Hepatocyte (in vitro differentiated cells): ENCODE measurements at regions not wholly inside any gene's neighbourhood (a gene's known extent, or its start where the extent isn't known, plus 50 kb on each side); places are given as distances from the start of the nearest gene placed in this dataset.
"Not testable (repeated sequence)": the region's sequence is repeated elsewhere in the genome, so short reads cannot be mapped to it uniquely, and the experiment has no call there.

Source experiments
- EZH2 ChIP-seq: fragments of 200-600 bp; sonication (generic); IDR thresholded peaks from 2 replicates; pipeline ENCODE4 v1.6.1; 2016; ENCODE audit warnings: antibody characterized with exemption, mild to moderate bottlenecking, borderline replicate concordance
- TF ChIP-seq, protein P1 (sequence below): fragments of 200-600 bp; sonication (generic); IDR thresholded peaks from 2 replicates; pipeline ENCODE4 v1.5.1; 2016; ENCODE audit warnings: antibody characterized with exemption, mild to moderate bottlenecking; ENCODE audit not compliant: poor library complexity

DNA sequence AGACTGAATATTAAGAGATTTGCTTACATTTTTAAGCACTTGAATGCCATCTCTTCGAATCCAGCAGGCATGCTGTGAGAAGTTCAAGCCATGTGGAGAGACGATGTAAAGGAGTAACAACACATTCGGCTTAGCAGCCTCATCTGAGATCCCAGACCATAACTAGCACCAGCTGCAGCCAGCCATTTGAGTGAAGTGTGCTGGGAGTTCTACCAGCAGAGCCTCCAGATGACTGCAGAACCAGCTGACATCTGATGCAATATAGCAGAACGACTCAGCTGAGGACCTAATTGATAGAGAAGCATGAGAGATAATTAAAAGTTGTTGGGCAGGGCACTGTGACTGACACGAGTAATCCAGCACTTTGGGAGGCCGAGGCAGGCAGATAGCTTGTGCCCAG is 98.2 kb upstream of the NOX4 start:
- TF ChIP-seq, protein P1, sequence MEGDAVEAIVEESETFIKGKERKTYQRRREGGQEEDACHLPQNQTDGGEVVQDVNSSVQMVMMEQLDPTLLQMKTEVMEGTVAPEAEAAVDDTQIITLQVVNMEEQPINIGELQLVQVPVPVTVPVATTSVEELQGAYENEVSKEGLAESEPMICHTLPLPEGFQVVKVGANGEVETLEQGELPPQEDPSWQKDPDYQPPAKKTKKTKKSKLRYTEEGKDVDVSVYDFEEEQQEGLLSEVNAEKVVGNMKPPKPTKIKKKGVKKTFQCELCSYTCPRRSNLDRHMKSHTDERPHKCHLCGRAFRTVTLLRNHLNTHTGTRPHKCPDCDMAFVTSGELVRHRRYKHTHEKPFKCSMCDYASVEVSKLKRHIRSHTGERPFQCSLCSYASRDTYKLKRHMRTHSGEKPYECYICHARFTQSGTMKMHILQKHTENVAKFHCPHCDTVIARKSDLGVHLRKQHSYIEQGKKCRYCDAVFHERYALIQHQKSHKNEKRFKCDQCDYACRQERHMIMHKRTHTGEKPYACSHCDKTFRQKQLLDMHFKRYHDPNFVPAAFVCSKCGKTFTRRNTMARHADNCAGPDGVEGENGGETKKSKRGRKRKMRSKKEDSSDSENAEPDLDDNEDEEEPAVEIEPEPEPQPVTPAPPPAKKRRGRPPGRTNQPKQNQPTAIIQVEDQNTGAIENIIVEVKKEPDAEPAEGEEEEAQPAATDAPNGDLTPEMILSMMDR: not testable (repeated sequence)
- TF ChIP-seq EZH2: not testable (repeated sequence)
